ENCODE measurements at regions not wholly inside any gene's neighbourhood (a gene's known extent, or its start where the extent isn't known, plus 50 kb on each side); places are given as distances from the start of the nearest gene placed in this dataset.

DNA sequence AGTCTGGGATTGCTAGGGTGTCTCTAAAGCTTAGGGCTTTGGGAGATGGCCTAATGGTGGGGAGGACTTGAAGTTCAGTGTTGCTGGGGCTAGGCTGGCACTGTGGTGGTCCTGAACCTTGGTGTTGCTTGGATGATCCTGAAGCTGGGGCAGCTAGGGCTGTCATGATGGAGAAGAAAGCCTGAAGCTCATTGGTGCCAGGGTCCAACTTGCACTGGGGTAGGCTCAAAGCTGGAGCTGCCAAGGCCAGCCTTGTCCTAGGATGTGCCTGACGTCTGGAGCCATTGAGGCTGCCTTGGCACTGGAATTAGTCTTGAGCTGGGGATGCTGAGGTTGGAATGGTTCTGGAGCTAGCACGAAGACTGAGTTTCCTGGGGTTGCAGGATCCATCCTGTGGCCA, 61.0 kb upstream of the NLRP2B start:
- Histone ChIP-seq H4K91ac (ENCODE audit: low read depth, low read length, poor library complexity) (no peak overlapping the region), H3K4me1 (ENCODE audit: control insufficient read depth in 2 of 2, insufficient read depth in 1 of 2, low read depth in 1 of 2, low read length in 2 of 2) (no peaks in the 10 kb centered on the region), H2BK12ac (ENCODE audit: low read length) (no peak overlapping the region), H3K4me2 (ENCODE audit: insufficient read depth, low read length, poor library complexity, severe bottlenecking) (no peak overlapping the region), H3K27ac (replicated peaks; ENCODE audit: low read length) (no peak overlapping the region), H3K9me3 (replicated peaks in 1 of 2; ENCODE audit: control insufficient read depth in 2 of 2, insufficient read depth in 1 of 2, low read depth in 1 of 2, low read length in 2 of 2) (no peaks in the 10 kb centered on the region), H3K14ac (ENCODE audit: low read length) (no peak overlapping the region), H3K9ac (ENCODE audit: low read depth, low read length, poor library complexity) (no peak overlapping the region), H3K27me3 (ENCODE audit: control insufficient read depth in 3 of 3, insufficient read depth in 3 of 3, low read depth in 1 of 3, low read length in 3 of 3) (no peaks in the 10 kb centered on the region), H2BK15ac (ENCODE audit: low read length) (no peak overlapping the region), H2AK5ac (ENCODE audit: low read depth, low read length) (no peak overlapping the region), H3K18ac (ENCODE audit: low read length) (no peak overlapping the region), H2BK120ac (ENCODE audit: low read depth, low read length) (no peak overlapping the region), H3K4ac (ENCODE audit: low read length) (no peak overlapping the region), H4K8ac (ENCODE audit: low read depth, low read length) (no peak overlapping the region), H3K79me1 (ENCODE audit: low read depth, low read length) (no peaks in the 10 kb centered on the region), H2BK5ac (ENCODE audit: low read length) (no peak overlapping the region), H3K23ac (ENCODE audit: low read depth, low read length, poor library complexity) (no peak overlapping the region), H2AFZ (ENCODE audit: low read length) (no peak overlapping the region), H3K36me3 (replicated peaks in 1 of 2; ENCODE audit: control insufficient read depth in 2 of 2, insufficient read depth in 2 of 2, low read length in 2 of 2) (no peaks in the 10 kb centered on the region), H3K4me3 (ENCODE audit: low read length in 2 of 2) (no peak overlapping the region)
- DNase-seq (ENCODE audit: low spot score) = no peak
- WGBS, 2 donors (ENCODE audit: extremely low coverage in 2 of 2, insufficient read length in 2 of 2, insufficient replicate concordance in 1 of 2) = no CpG with 5 or more reads among the region's 2 CpGs

DNA sequence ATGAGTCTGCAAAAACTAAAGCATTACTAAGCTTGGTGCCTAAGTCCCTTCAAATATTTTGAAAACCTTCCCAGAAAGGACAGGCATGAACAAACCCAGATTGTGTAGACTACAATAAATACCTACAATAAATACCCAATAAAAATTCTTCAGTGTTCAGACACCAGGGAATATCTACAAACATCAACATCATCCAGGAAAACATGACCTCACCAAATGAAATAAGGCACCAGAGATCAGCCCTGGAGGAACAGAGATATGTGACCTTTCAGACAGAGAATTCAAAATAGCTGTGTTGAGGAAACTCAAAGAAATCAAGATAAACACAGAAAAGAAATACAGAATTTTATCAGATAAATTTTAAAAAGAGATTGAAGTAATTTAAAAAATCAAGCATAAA, 57.8 kb upstream of the NLRP2B start:
- no peak for DNase-seq (ENCODE audit: low spot score)
- H2BK12ac ChIP-seq (ENCODE audit: low read length) = no peak overlapping the region

More for the DNA sequence above, 57.8 kb upstream of the NLRP2B start:
- Histone ChIP-seq H3K27me3 (ENCODE audit: control insufficient read depth in 3 of 3, insufficient read depth in 3 of 3, low read depth in 1 of 3, low read length in 3 of 3) (no peaks in the 10 kb centered on the region), H3K36me3 (replicated peaks in 1 of 2; ENCODE audit: control insufficient read depth in 2 of 2, insufficient read depth in 2 of 2, low read length in 2 of 2) (no peaks in the 10 kb centered on the region), H3K79me1 (ENCODE audit: low read depth, low read length) (no peaks in the 10 kb centered on the region), H2AK5ac (ENCODE audit: low read depth, low read length) (no peak overlapping the region), H3K4me2 (ENCODE audit: insufficient read depth, low read length, poor library complexity, severe bottlenecking) (no peak overlapping the region), H3K4ac (ENCODE audit: low read length) (no peak overlapping the region), H3K14ac (ENCODE audit: low read length) (no peak overlapping the region), H4K8ac (ENCODE audit: low read depth, low read length) (no peak overlapping the region), H3K4me3 (ENCODE audit: low read length in 2 of 2) (no peak overlapping the region), H3K4me1 (ENCODE audit: control insufficient read depth in 2 of 2, insufficient read depth in 1 of 2, low read depth in 1 of 2, low read length in 2 of 2) (no peaks in the 10 kb centered on the region), H4K91ac (ENCODE audit: low read depth, low read length, poor library complexity) (no peak overlapping the region), H2BK15ac (ENCODE audit: low read length) (no peak overlapping the region), H2BK5ac (ENCODE audit: low read length) (no peak overlapping the region), H3K9ac (ENCODE audit: low read depth, low read length, poor library complexity) (no peak overlapping the region), H3K18ac (ENCODE audit: low read length) (no peak overlapping the region), H3K23ac (ENCODE audit: low read depth, low read length, poor library complexity) (no peak overlapping the region), H2BK120ac (ENCODE audit: low read depth, low read length) (no peak overlapping the region), H2AFZ (ENCODE audit: low read length) (no peak overlapping the region), H3K9me3 (replicated peaks in 1 of 2; ENCODE audit: control insufficient read depth in 2 of 2, insufficient read depth in 1 of 2, low read depth in 1 of 2, low read length in 2 of 2) (no peaks in the 10 kb centered on the region), H3K27ac (replicated peaks; ENCODE audit: low read length) (no peak overlapping the region)

Data from neuronal stem cell (in vitro differentiated cells).